ENCODE measurements at regions not wholly inside any gene's neighbourhood (a gene's known extent, or its start where the extent isn't known, plus 50 kb on each side); places are given as distances from the start of the nearest gene placed in this dataset.

GRCh38 chr5:119792161-119792799 lies 162.9 kb downstream of the FAM170A start:
- no peak for DNase-seq

DNA sequence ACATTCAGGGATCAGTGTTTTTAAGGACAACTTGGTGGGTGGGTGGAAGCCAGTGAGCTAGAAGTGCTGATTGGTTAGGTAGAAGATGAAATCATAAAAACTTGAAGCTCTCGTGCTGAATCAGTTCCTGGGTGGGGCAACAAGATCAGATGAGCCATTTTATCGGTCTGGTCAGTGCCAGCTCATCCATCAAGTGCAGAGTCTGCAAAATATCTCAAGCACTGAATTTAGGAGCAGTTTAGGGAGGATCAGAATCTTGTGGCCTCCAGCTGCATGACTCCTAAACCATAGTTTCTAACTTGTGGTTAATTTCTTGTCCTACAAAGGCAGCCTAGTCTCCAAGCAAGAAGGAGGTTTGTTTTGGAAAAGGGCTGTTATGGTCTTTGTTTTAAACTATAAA lies 166.4 kb downstream of the FAM170A start:
- DNase-seq: no peak

GRCh38 chr5:119801570-119801969 lies 172.2 kb downstream of the FAM170A start:
- no peak for DNase-seq

DNA sequence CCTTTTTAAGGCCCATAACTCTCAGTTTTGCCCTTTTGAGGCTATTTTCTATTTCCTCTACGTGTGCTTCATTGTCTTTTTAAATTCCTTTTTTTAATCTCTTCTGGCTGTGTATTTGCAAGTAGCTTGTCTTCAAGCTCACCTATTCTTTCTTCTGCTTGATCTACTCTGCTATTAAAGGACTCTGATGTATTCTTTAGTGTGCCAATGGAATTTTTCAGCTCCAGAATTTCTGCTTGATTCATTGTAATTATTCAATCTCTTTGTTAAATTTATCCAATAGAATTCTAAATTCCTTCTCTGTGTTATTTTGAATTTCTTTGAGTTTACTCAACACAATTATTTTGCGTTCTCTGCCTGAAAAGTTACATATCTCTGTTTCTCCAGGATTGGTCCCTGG lies 178.7 kb downstream of the FAM170A start:
- no peak for DNase-seq

DNA sequence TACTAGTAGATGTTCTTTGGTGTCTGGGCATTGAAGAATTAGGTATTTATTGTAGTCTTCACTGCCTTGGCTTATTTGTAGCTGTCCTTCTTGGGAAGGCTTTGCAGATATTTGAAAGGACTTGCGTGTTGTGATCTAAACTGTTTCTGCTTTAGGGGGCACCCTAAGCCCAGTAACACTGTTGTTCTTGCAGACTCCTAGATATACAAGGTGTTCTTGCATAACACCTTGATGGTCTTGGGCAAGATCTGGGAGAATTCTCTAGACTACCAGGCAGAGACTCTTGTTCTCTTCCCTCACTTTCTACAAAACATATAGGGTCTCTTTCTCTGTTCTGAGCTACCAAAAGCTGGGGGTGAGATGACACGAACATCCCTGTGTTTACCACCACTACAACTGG lies 179.1 kb downstream of the FAM170A start:
- DNase-seq: no peak

DNA sequence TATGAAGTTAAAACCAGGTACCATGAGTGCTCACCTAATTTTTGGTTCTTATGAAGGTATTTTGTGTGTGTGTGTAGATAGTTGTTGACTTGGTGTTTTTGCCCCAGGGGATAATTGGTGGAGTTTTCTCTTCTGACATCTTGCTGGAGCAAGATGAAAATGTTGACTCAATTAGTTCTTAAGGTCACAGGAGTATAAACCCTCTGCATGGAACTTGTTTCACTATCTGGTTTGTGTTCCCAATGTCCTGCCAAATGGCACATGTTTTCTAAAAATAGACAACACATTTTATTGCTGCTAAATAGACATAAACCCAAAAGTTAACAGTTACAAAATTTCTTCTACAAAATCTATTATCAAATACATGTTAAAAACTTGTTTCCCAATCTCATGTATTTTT lies 180.9 kb downstream of the FAM170A start:
- DNase-seq: no peak

DNA sequence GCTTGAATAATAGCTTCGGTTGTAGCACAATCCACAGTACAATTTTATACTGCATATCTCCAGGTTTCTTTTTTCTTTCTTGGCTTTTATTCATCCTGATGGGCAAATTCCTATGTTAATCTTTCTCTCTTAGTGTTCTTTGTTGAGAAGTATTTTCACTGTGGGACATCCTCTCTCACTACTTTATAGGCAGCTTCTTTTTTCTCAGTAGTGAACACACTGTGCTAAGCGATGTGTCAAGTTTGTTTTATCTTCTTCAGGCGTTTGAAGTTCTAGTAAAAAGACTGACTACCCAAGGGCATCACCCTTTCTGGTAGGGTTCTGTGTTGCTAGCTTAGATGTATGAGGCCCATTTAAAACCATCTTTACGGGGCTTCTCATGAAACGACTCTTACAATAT lies 182.1 kb downstream of the FAM170A start:
- no peak for DNase-seq

DNA sequence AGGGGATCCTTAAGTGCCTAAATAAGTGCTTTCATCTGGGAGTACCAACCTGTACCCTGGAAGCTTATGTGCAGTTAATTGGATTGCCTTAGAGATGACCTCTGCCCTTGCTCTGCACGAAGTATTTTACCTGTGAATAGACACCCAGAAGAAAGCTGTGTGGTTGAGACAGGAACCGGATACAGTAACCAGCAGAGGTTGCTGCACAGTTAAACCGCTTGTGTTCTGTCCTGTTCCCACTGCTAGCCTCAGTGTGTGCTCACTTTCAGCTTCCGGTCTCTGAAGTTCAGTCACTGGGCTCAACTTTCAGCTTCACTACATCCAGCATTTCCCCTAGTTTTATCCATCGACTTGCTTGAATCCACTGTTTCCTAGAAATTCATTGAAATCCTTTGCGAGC lies 185.3 kb downstream of the FAM170A start:
- no peak for DNase-seq

DNA sequence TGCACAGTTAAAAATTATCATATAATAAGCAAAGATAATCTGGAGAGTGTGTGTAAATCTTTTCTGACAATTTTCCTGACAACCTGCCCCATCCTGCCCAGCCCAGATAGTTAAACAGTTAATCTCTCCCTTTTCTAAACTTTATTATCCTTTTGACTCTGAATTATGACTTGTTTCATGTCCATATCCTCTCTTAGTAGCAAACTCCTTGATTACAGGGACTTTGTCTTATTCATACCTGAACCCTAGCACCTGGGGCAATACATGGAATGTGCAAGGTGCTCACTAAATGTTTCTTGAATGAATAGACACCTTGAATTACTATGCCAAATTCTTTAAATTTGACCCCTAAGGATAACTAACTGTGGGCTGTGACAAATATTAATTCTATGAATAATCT lies 186.7 kb downstream of the FAM170A start:
- DNase-seq: no peak

DNA sequence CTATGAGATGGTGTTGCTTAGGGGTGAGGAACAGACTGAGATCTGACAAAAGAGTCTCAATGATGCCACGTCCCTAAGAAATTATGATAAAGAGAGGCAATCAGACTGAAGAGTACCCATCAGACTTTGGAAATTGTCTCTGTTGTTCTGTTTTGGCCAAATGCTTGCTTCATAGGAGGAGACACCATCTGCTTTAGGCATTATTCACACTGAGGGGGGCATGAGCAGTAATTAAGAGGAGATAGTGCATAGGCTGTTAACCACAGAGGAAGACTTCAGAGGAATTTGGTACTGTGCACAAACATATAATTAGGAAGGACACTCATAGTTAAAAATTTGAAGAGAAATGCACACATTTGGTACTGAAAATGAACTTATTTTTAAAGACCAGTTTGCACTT lies 190.7 kb downstream of the FAM170A start:
- DNase-seq: no peak

DNA sequence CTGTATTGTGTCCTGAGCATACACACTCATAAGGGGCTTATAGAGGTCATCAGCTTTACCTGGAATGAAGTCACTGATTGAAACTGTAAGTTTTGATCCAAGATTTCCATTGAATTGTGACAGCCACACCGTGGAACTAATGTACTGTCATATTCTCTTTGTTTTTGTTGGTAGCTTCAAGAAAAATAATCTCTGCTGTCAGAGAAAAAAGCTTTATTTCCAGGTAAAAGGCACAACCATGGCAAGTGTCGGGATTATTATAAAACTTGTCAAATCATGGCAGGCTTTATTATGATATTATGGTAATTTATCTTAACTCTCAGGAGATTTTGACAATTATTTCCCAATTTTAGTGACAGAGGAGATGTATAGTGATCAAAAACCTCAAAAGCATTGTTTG lies 191.2 kb downstream of the FAM170A start:
- DNase-seq: no peak

DNA sequence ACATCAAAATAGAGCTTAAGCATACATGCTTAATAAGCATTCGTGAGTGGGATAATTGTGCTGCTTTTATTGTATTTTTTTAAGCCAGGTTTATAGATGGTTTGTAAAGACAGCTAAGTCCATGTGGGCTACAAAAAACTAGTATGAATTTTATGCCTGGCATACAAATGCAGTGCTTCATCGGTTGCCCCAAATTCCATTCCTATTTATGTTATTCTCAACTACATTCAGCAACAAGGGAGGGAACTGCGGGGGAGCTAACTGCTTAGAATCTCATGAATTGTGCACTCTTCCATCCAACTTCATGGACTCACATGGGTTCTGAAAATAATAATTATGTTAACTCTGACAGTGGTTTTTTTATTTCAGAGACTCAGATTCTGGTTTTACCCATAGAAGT lies 199.2 kb downstream of the FAM170A start:
- DNase-seq: no peak

GRCh38 chr5:119829341-119829740 lies 200.0 kb downstream of the FAM170A start:
- no peak for DNase-seq

- DNase-seq: no peak
These were observed 203.8 kb downstream of the FAM170A start for GRCh38 chr5:119833176-119833575.

DNA sequence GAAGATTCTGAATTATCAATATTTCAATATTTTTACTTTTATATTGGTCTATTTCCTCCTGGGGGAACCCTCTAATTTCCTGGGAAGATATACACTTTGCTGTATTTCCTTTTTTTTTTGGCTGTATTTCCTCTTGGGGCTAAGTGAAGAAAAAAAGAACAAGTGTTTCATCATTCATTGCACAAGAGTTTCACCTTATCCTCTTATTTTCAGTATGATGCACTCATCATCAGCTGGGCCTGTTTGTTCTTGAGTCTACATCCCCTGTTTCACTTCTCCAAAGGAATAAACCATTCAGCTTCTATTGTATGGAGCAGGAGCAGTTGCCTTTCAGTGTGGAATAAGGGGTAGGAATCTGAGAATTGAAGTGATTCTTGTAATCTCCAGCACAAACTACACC lies 210.8 kb downstream of the FAM170A start:
- no peak for DNase-seq

GRCh38 chr5:119852140-119852539 lies 222.8 kb downstream of the FAM170A start:
- DNase-seq: no peak

GRCh38 chr5:119860463-119860862 lies 231.1 kb downstream of the FAM170A start:
- DNase-seq: no peak

DNA sequence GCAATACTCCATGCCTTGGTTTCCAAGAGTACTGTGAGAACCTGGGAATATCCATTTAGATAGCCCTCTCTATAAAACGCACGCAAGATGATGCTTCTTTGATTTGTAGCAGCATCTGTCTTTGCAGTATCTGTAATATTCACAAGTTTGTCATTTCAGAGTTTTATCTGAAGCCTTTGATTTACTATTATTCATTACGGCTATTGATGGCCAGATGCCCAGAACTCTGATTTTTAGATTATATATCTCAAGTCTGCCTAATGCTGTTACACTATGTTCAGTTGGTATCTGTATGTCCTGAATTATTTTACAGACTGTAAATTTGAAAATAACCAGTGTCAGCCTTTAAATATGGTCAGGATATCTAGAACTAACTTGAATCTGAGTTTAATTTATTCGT lies 233.3 kb downstream of the FAM170A start:
- DNase-seq: no peak

DNA sequence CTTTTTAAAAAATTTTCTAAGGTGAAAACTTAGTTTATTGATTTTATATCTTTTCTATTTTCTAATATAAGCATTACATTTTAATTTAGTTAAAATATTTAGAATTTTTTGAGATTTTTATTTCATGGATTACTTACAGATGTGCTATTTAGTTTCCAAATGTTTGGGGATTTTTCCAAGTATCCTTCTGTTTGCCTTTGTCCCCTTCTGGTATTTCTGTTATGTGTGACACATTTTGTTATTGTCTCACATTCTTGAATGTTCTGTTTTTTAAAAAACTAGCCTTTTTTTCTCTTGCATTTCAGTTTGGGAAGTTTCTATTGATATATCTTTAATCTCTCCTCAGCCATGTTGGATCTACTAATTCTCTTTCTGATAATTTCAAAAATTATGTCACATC lies 234.9 kb downstream of the FAM170A start:
- DNase-seq: no peak

GRCh38 chr5:119873611-119874010 lies 244.3 kb downstream of the FAM170A start:
- DNase-seq: no peak

DNA sequence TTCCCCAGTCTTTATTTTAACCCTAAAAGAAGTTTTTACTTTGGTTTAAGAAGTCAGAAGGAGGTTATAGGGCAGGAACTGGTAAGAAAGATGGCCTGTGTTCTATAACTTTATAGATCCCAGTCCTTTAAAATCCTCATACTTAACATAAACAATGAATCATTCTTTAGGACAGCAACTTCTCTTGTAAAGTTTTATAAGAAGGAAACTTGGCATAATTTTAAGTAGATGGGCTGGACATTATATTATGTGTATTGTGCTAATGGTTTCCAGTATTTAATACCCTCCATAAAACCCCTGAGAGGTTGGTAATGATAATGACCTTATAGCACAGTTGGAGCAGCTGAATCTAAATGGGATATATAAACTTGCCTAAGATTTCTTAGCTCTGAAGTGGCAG lies 247.2 kb downstream of the FAM170A start:
- no peak for DNase-seq

- DNase-seq: no peak
These were observed 249.4 kb downstream of the FAM170A start for GRCh38 chr5:119878712-119879111.

DNA sequence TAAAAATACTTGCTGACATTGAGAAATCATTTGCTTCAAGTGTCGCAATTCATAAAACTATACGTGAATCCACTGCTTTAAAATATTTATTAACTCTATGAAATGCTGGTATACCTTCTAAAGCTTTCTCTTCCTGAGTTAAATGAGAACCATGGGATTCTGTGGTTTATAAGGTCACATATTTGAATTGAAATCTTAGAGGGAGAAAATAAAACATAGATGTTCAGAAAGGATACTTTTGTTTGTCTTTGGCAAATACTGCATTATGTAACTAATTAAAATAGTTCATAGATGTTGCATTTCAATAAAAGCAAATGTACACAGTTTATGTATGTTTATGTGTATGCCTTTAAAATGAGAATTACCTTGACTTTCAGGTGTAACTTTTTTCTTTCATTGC lies 250.1 kb downstream of the FAM170A start:
- DNase-seq: no peak

DNA sequence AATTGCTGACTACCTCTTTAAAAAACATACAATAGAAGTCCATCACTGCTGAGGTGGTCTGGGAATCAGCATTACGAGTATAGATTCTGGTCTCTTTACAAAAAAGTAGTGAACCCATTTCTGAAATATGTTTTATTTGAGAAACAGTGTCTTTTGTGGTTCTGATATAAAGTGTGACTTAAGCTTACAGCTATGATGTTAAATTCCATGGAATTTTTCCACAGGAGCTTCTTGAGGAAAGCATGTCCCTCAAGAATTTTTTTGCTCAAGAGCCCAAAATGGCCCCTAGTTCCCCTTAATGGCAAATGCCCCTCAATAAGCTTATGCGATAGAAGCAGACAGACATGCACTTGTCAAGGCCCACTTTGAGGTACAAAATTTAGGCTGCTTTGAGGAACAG lies 265.7 kb downstream of the FAM170A start:
- no peak for DNase-seq

GRCh38 chr5:119896826-119897536 lies 267.6 kb downstream of the FAM170A start:
- DNase-seq: no peak
